H1 (cell line): ENCODE measurements at regions not wholly inside any gene's neighbourhood (a gene's known extent, or its start where the extent isn't known, plus 50 kb on each side); places are given as distances from the start of the nearest gene placed in this dataset.
A peak's percentile ranks its signal among the peaks of the same experiment; 100 is the strongest.

ENCODE experiments used
- CTCF ChIA-PET: fragments of 300-600 bp; sonication (Branson Sonifier 250); formaldehyde crosslinking; loops from one replicate; lab custom pipeline; 2021; ENCODE audit not compliant: partially characterized antibody; lab: Charles Lee
- POLR2A ChIA-PET: fragments of 300-600 bp; sonication (Branson Sonifier 250); formaldehyde crosslinking; loops from one replicate; lab custom pipeline; 2021; ENCODE audit warnings: inconsistent platforms; ENCODE audit not compliant: partially characterized antibody; lab: Charles Lee
- DNase-seq, 2 experiments: peaks; one replicate each; pipeline versions ENCODE4 v3.0.0 to v3.0.0-alpha.2; 2010 to 2022; ENCODE audit warnings: low spot score in 2 of 2, low read depth in 1 of 2, mixed read lengths in 1 of 2
- FAIRE-seq: peaks from 2 replicates; lab custom pipeline; 2011; peaks lifted over from hg19 to GRCh38; lab: Jason Lieb, UNC
- H2AFZ ChIP-seq: 2 replicates; pipeline ENCODE4 v1.8.1; 2012; ENCODE audit warnings: low read length, inconsistent platforms
- H2AK5ac ChIP-seq: 2 replicates; pipeline ENCODE4 v1.6.1; 2013; ENCODE audit warnings: low read depth, low read length
- H2BK120ac ChIP-seq: replicated peaks from 2 replicates; pipeline ENCODE3; 2013; ENCODE audit warnings: low read depth, low read length, inconsistent platforms
- H2BK12ac ChIP-seq: 2 replicates; pipeline ENCODE4 v1.6.1; 2013; ENCODE audit warnings: low read depth, low read length
- H2BK15ac ChIP-seq: 2 replicates; pipeline ENCODE4 v1.6.1; 2013; ENCODE audit warnings: low read length
- H2BK20ac ChIP-seq: 2 replicates; pipeline ENCODE4 v1.6.1; 2013; ENCODE audit warnings: low read length
- H2BK5ac ChIP-seq: 2 replicates; pipeline ENCODE4 v1.6.1; 2013; ENCODE audit warnings: low read depth, low read length
- H3K14ac ChIP-seq: 2 replicates; pipeline ENCODE4 v1.6.1; 2013; ENCODE audit warnings: inconsistent platforms; ENCODE audit not compliant: insufficient read length
- H3K18ac ChIP-seq: 2 replicates; pipeline ENCODE4 v1.6.1; 2013; ENCODE audit warnings: low read length; ENCODE audit errors: extremely low read depth
- H3K23ac ChIP-seq: 2 replicates; pipeline ENCODE4 v1.6.1; 2013; ENCODE audit warnings: inconsistent platforms; ENCODE audit not compliant: insufficient read length
- H3K23me2 ChIP-seq: 2 replicates; pipeline ENCODE4 v1.6.1; 2013; ENCODE audit warnings: low read depth, low read length
- H3K27ac ChIP-seq: 2 replicates; pipeline ENCODE4 v1.6.1; 2011; ENCODE audit warnings: low read depth, low read length, inconsistent platforms
- H3K27me3 ChIP-seq, 4 experiments: replicated peaks in 1 of 4; 1 replicate in 1 of 4; 2 replicates in 3 of 4; pipeline versions ENCODE4 v1.6.1 to v1.8.1; 2011 to 2013; ENCODE audit warnings: low read length in 3 of 4, mild to moderate bottlenecking in 3 of 4, inconsistent platforms in 2 of 4, mixed read lengths in 2 of 4, moderate library complexity in 1 of 4; ENCODE audit not compliant: control insufficient read depth in 3 of 4, insufficient read depth in 3 of 4; ENCODE audit errors: extremely low read depth in 1 of 4
- H3K36me3 ChIP-seq, 4 experiments: 2 replicates each; pipeline versions ENCODE4 v1.6.1 to v1.8.1; 2011 to 2013; ENCODE audit warnings: mild to moderate bottlenecking in 4 of 4, low read length in 3 of 4, moderate library complexity in 2 of 4, control low read depth in 1 of 4, inconsistent platforms in 1 of 4; ENCODE audit not compliant: insufficient read depth in 4 of 4, control insufficient read depth in 2 of 4
- H3K4ac ChIP-seq: replicated peaks from 2 replicates; pipeline ENCODE3; 2013; ENCODE audit warnings: low read length, low read depth, mixed read lengths, inconsistent platforms; ENCODE audit not compliant: insufficient read length
- H3K4me1 ChIP-seq, 4 experiments: replicated peaks in 1 of 4; 1 replicate in 1 of 4; 2 replicates in 3 of 4; pipeline versions ENCODE4 v1.6.1 to v1.8.1; 2011 to 2013; ENCODE audit warnings: low read length in 3 of 4, inconsistent platforms in 2 of 4, mixed read lengths in 1 of 4; ENCODE audit not compliant: insufficient read depth in 4 of 4, control insufficient read depth in 3 of 4
- H3K4me2 ChIP-seq, 2 experiments: 2 replicates each; pipeline versions ENCODE4 v1.6.1 to v1.8.1; 2011 to 2013; ENCODE audit warnings: low read depth in 2 of 2, low read length in 2 of 2, control low read depth in 1 of 2, inconsistent platforms in 1 of 2, mild to moderate bottlenecking in 1 of 2; ENCODE audit not compliant: insufficient read depth in 1 of 2
- H3K4me3 ChIP-seq, 4 experiments: fragments of 200-600, 300-600 bp in 1 of 4; sonication (generic), shearing (Covaris generic), sonication (Bioruptor Twin) in 1 of 4; 2 replicates each; pipeline versions ENCODE4 v1.5.1 to v1.8.1; 2011 to 2016; ENCODE audit warnings: low read length in 4 of 4, low read depth in 3 of 4, control low read depth in 2 of 4, inconsistent platforms in 2 of 4, mild to moderate bottlenecking in 2 of 4, mixed read lengths in 1 of 4, moderate library complexity in 1 of 4; ENCODE audit not compliant: insufficient read depth in 2 of 4; ENCODE audit errors: extremely low read depth in 1 of 4
- H3K56ac ChIP-seq: replicated peaks from 2 replicates; pipeline ENCODE3; 2013; ENCODE audit warnings: low read depth, mild to moderate bottlenecking, mixed read lengths, low read length, inconsistent platforms; ENCODE audit not compliant: insufficient read length
- H3K79me1 ChIP-seq: 2 replicates; pipeline ENCODE4 v1.6.1; 2013; ENCODE audit warnings: low read depth, low read length, control low read depth
- H3K79me2 ChIP-seq, 2 experiments: 2 replicates each; pipeline versions ENCODE4 v1.6.1 to v1.8.1; 2012 to 2013; ENCODE audit warnings: low read length in 2 of 2, mild to moderate bottlenecking in 2 of 2, inconsistent platforms in 1 of 2; ENCODE audit not compliant: insufficient read depth in 2 of 2, control insufficient read depth in 1 of 2
- H3K9ac ChIP-seq, 4 experiments: replicated peaks in 1 of 4; 1 replicate in 1 of 4; 2 replicates in 3 of 4; pipeline versions ENCODE4 v1.6.1 to v1.8.1; 2011 to 2013; ENCODE audit warnings: low read depth in 3 of 4, low read length in 3 of 4, control low read depth in 2 of 4, mild to moderate bottlenecking in 2 of 4, moderate library complexity in 2 of 4, inconsistent platforms in 1 of 4; ENCODE audit errors: extremely low read depth in 1 of 4
- H3K9me3 ChIP-seq, 2 experiments: 2 replicates each; pipeline versions ENCODE4 v1.6.1 to v1.8.1; 2012 to 2013; ENCODE audit warnings: mild to moderate bottlenecking in 2 of 2, moderate library complexity in 2 of 2, control low read depth in 1 of 2, inconsistent platforms in 1 of 2, low read depth in 1 of 2, low read length in 1 of 2, mixed read lengths in 1 of 2; ENCODE audit not compliant: insufficient read depth in 2 of 2
- H4K20me1 ChIP-seq, 2 experiments: replicated peaks in 1 of 2; 2 replicates each; pipeline versions ENCODE3 to v1.8.1; 2011 to 2013; ENCODE audit warnings: inconsistent platforms in 2 of 2, low read length in 2 of 2, mild to moderate bottlenecking in 1 of 2; ENCODE audit not compliant: insufficient read depth in 2 of 2, control insufficient read depth in 1 of 2
- H4K5ac ChIP-seq: 2 replicates; pipeline ENCODE4 v1.6.1; 2013; ENCODE audit warnings: low read length, low read depth, mixed read lengths, inconsistent platforms; ENCODE audit not compliant: insufficient read length
- H4K8ac ChIP-seq: 2 replicates; pipeline ENCODE4 v1.8.0; 2013; ENCODE audit warnings: mild to moderate bottlenecking, moderate library complexity, low read length, inconsistent platforms; ENCODE audit not compliant: insufficient read depth; ENCODE audit errors: extremely low read depth
- H4K91ac ChIP-seq: replicated peaks from 2 replicates; pipeline ENCODE3; 2013; ENCODE audit warnings: low read length, mixed read lengths, inconsistent platforms; ENCODE audit not compliant: insufficient read length
- ATF2 ChIP-seq: IDR thresholded peaks from 2 replicates; pipeline ENCODE4 v1.6.1; 2012; ENCODE audit warnings: low read length, inconsistent platforms
- BCL11A ChIP-seq, 2 experiments: IDR thresholded peaks; one replicate each; pipeline ENCODE4 v1.6.1; 2011; ENCODE audit warnings: low read depth in 2 of 2, low read length in 2 of 2, mild to moderate bottlenecking in 2 of 2
- EP300 ChIP-seq, 2 experiments: IDR thresholded peaks; 1 replicate in 1 of 2; 2 replicates in 1 of 2; pipeline ENCODE4 v1.6.1; 2011 to 2012; ENCODE audit warnings: low read depth in 2 of 2, low read length in 2 of 2, mild to moderate bottlenecking in 2 of 2, borderline replicate concordance in 1 of 2, inconsistent platforms in 1 of 2, moderate library complexity in 1 of 2
- GABPA ChIP-seq: IDR thresholded peaks from 2 replicates; pipeline ENCODE4 v1.6.1; 2011; ENCODE audit warnings: mild to moderate bottlenecking, low read length, moderate library complexity, borderline replicate concordance; ENCODE audit not compliant: insufficient read depth
- MAFK ChIP-seq: IDR thresholded peaks from 2 replicates; pipeline ENCODE4 v1.6.1; 2012; ENCODE audit warnings: low read depth, mild to moderate bottlenecking, improper control_type of control experiment, low read length
- MAX ChIP-seq: IDR thresholded peaks from 2 replicates; pipeline ENCODE4 v1.6.1; 2012; ENCODE audit warnings: inconsistent platforms
- YY1 ChIP-seq: IDR thresholded peaks from 2 replicates; pipeline ENCODE4 v1.6.1; 2011; ENCODE audit warnings: low read depth, mild to moderate bottlenecking, low read length
- WGBS, 2 experiments: shearing (Covaris generic) in 1 of 2; methylation state at CpG; one replicate each; pipeline versions ENCODE4 v1.1.6 to v1.1.7; 2013 to 2015; ENCODE audit warnings: low lambda C conversion rate in 2 of 2, mixed read lengths in 2 of 2, inconsistent platforms in 1 of 2, low coverage in 1 of 2, missing lambda C conversion rate in 1 of 2; ENCODE audit not compliant: insufficient replicate concordance in 2 of 2, insufficient coverage in 1 of 2, insufficient read length in 1 of 2; ENCODE audit errors: extremely low coverage in 1 of 2, missing lambda C conversion rate in 1 of 2; 5-methylcytosine and 5-hydroxymethylcytosine counted together

GRCh38 chr2:12317286-12317685, 399.4 kb upstream of the TRIB2 start:
- Histone ChIP-seq H3K18ac (no peak overlapping the region), H4K5ac (no peak overlapping the region), H3K23me2 (no peaks in the 10 kb centered on the region), H2BK120ac (no peak overlapping the region), H3K4me1 (peaks cover 1 to 10% (median 4%) of the 10 kb centered on the region in 4 experiments; a peak in 4 of 7 replicates), H3K4me2 (no peak overlapping the region), H2BK5ac (0 out of 2 replicates have a peak overlapping the region, but pooled peaks have one; percentile 8), H2AK5ac (no peak overlapping the region), H2BK12ac (no peak overlapping the region), H3K9me3 (no peaks in the 10 kb centered on the region), H2BK20ac (no peak overlapping the region; the same call in 1 of the 2 replicates), H3K4ac (no peak overlapping the region), H4K8ac (no peak overlapping the region), H3K36me3 (no peaks in the 10 kb centered on the region)
- TF ChIP-seq MAX, result no peak
- TF ChIP-seq GABPA, result no peak
- no peak for TF ChIP-seq BCL11A (IDR thresholded peaks at IDR 0.05; ENCODE audit: low read depth in 2 of 2, low read length in 2 of 2)
- no peak for TF ChIP-seq EP300 (IDR thresholded peaks at IDR 0.05; ENCODE audit: borderline replicate concordance in 1 of 2, low read depth in 2 of 2, low read length in 2 of 2)
- no peak for TF ChIP-seq YY1
- TF ChIP-seq ATF2, result no peak
- TF ChIP-seq MAFK, result no peak
- TF ChIP-seq, all 59 proteins: peak for 0
- ChIA-PET CTCF (interaction anchor here (0.8 to 1.2 kb wide), 3 partner anchors 9 to 399 kb away, joined by 3 read pairs; no protein-coding TSS in a partner anchor), POLR2A (no interaction called here)
- H2AFZ ChIP-seq, result no peak overlapping the region
- H2BK15ac ChIP-seq, result no peak overlapping the region
- DNase-seq (no peak), FAIRE-seq (no peak)
- no peak overlapping the region for H4K91ac ChIP-seq
- no peaks in the 10 kb centered on the region for H3K27me3 ChIP-seq
- WGBS, 2 experiments, result 61% methylated on average over 3 of the region's 3 CpGs; no CpG with 5 or more reads in 1 of the 2 experiments
- H3K4me3 ChIP-seq, result no peak overlapping the region
- H3K9ac ChIP-seq, result no peak overlapping the region
- no peaks in the 10 kb centered on the region for H3K79me1 ChIP-seq
- no peaks in the 10 kb centered on the region for H3K79me2 ChIP-seq
- H4K20me1 ChIP-seq, result no peaks in the 10 kb centered on the region
- no peak overlapping the region for H3K23ac ChIP-seq
- no peak overlapping the region for H3K14ac ChIP-seq
- H3K56ac ChIP-seq, result no peak overlapping the region
- H3K27ac ChIP-seq, result no peak overlapping the region
